NCI-H1092 (cell line): ENCODE measurements at regions not wholly inside any gene's neighbourhood (a gene's known extent, or its start where the extent isn't known, plus 50 kb on each side); places are given as distances from the start of the nearest gene placed in this dataset.
"Not testable (repeated sequence)": the region's sequence is repeated elsewhere in the genome, so short reads cannot be mapped to it uniquely, and the experiment has no call there.

ENCODE experiments used
- DNase-seq: peaks from one replicate; lab custom pipeline; 2025; lab: John Stamatoyannopoulos, UW

GRCh38 chr7:13713092-13713491 lies 276.4 kb downstream of the ETV1 start:
- no peak for DNase-seq

GRCh38 chr7:13715534-13715933 lies 273.9 kb downstream of the ETV1 start:
- DNase-seq: no peak

GRCh38 chr7:13717031-13717430 lies 272.4 kb downstream of the ETV1 start:
- DNase-seq: no peak

GRCh38 chr7:13724191-13724976 lies 265.1 kb downstream of the ETV1 start:
- DNase-seq: no peak

GRCh38 chr7:13724977-13725566 lies 264.4 kb downstream of the ETV1 start:
- peak; percentile 12 for DNase-seq

- no peak for DNase-seq
Observed at GRCh38 chr7:13725591-13725990, 263.9 kb downstream of the ETV1 start.

- no peak for DNase-seq
Observed at GRCh38 chr7:13727279-13727678, 262.2 kb downstream of the ETV1 start.

- no peak for DNase-seq
Observed at GRCh38 chr7:13727751-13728150, 261.7 kb downstream of the ETV1 start.

- DNase-seq: not testable (repeated sequence)
Observed at GRCh38 chr7:13728430-13728829, 261.0 kb downstream of the ETV1 start.

GRCh38 chr7:13731643-13732042 lies 257.8 kb downstream of the ETV1 start:
- DNase-seq: no peak

GRCh38 chr7:13737563-13737962 lies 251.9 kb downstream of the ETV1 start:
- no peak for DNase-seq

GRCh38 chr7:13742126-13742525 lies 247.3 kb downstream of the ETV1 start:
- DNase-seq: no peak

- DNase-seq: peak; percentile 28
Observed at GRCh38 chr7:13742811-13743210, 246.7 kb downstream of the ETV1 start.

GRCh38 chr7:13743226-13743625 lies 246.2 kb downstream of the ETV1 start:
- DNase-seq: no peak

GRCh38 chr7:13745530-13745929 lies 243.9 kb downstream of the ETV1 start:
- DNase-seq: no peak

GRCh38 chr7:13748998-13749397 lies 240.5 kb downstream of the ETV1 start:
- no peak for DNase-seq

GRCh38 chr7:13749636-13750035 lies 239.8 kb downstream of the ETV1 start:
- no peak for DNase-seq

GRCh38 chr7:13751766-13752165 lies 237.7 kb downstream of the ETV1 start:
- no peak for DNase-seq

GRCh38 chr7:13757841-13758240 lies 231.6 kb downstream of the ETV1 start:
- no peak for DNase-seq

GRCh38 chr7:13765853-13766252 lies 223.6 kb downstream of the ETV1 start:
- not testable (repeated sequence) for DNase-seq

- no peak for DNase-seq
Observed at GRCh38 chr7:13770305-13770704, 219.2 kb downstream of the ETV1 start.

GRCh38 chr7:13774976-13775375 lies 214.5 kb downstream of the ETV1 start:
- DNase-seq: no peak

- DNase-seq: no peak
Observed at GRCh38 chr7:13777242-13777641, 212.2 kb downstream of the ETV1 start.

GRCh38 chr7:13778967-13779366 lies 210.5 kb downstream of the ETV1 start:
- DNase-seq: no peak
